Progenitor cell of endocrine pancreas (in vitro differentiated cells): ENCODE measurements at regions not wholly inside any gene's neighbourhood (a gene's known extent, or its start where the extent isn't known, plus 50 kb on each side); places are given as distances from the start of the nearest gene placed in this dataset.

Experiments
- DNase-seq: peaks from one replicate; pipeline ENCODE4 v3.0.0; 2021; ENCODE audit warnings: low spot score; ENCODE audit not compliant: unreplicated experiment
- H3K27ac Mint-ChIP-seq: 2 replicates; pipeline ENCODE4 v1.8.0; 2021; ENCODE audit warnings: mild to moderate bottlenecking, moderate library complexity, mixed read lengths
- H3K27me3 Mint-ChIP-seq: 2 replicates; pipeline ENCODE4 v1.8.0; 2021; ENCODE audit warnings: mixed read lengths
- H3K36me3 Mint-ChIP-seq: 2 replicates; pipeline ENCODE4 v1.8.0; 2022; ENCODE audit warnings: mixed read lengths; ENCODE audit not compliant: insufficient read depth
- H3K4me1 Mint-ChIP-seq: 2 replicates; pipeline ENCODE4 v1.8.0; 2021; ENCODE audit warnings: low read depth, mixed read lengths
- H3K4me3 Mint-ChIP-seq: 2 replicates; pipeline ENCODE4 v1.8.0; 2021; ENCODE audit warnings: low read depth, mild to moderate bottlenecking, moderate library complexity, mixed read lengths
- H3K9me3 Mint-ChIP-seq: 2 replicates; pipeline ENCODE4 v1.8.0; 2021; ENCODE audit warnings: low read depth, mixed read lengths
- TF ChIP-seq, protein P1 (sequence below): fragments of 200-600 bp; sonication (generic); IDR thresholded peaks from one replicate; pipeline ENCODE4 v1.5.0; 2021; ENCODE audit warnings: antibody characterized with exemption, mild to moderate bottlenecking; ENCODE audit not compliant: unreplicated experiment

- peaks cover 25% of the 10 kb centered on the region for H3K27me3 Mint-ChIP-seq
- no peaks in the 10 kb centered on the region for H3K36me3 Mint-ChIP-seq
- no peaks in the 10 kb centered on the region for H3K9me3 Mint-ChIP-seq
- DNase-seq = peak; percentile 64
- no peak overlapping the region for H3K4me3 Mint-ChIP-seq
- TF ChIP-seq, protein P1, sequence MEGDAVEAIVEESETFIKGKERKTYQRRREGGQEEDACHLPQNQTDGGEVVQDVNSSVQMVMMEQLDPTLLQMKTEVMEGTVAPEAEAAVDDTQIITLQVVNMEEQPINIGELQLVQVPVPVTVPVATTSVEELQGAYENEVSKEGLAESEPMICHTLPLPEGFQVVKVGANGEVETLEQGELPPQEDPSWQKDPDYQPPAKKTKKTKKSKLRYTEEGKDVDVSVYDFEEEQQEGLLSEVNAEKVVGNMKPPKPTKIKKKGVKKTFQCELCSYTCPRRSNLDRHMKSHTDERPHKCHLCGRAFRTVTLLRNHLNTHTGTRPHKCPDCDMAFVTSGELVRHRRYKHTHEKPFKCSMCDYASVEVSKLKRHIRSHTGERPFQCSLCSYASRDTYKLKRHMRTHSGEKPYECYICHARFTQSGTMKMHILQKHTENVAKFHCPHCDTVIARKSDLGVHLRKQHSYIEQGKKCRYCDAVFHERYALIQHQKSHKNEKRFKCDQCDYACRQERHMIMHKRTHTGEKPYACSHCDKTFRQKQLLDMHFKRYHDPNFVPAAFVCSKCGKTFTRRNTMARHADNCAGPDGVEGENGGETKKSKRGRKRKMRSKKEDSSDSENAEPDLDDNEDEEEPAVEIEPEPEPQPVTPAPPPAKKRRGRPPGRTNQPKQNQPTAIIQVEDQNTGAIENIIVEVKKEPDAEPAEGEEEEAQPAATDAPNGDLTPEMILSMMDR = no peak
- H3K27ac Mint-ChIP-seq = no peak overlapping the region
- peaks cover 2% of the 10 kb centered on the region for H3K4me1 Mint-ChIP-seq
Measured at GRCh38 chr5:141742866-141743851, 61.1 kb upstream of the ARAP3 start.

DNA sequence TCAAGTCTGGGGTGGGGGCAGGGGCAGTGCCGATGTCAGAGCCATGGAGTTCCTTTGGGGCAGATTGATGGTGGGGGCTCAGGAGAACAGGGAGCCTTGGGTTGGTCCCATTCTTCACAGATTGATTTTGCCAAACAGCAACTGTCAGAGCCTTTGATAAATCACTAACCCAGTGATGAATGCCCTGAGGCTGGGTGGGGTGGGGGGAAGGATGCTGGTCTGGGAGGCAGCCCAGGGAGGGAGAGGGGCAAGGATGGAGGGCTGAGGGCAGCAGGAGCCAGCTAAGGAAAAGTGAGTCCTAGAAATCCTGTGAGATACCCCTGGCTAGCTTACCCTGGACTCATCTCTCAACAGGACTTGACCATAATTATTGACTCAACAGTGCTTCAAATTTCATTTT is 60.1 kb upstream of the ARAP3 start:
- Mint-ChIP-seq H3K36me3 (no peaks in the 10 kb centered on the region), H3K9me3 (no peaks in the 10 kb centered on the region), H3K4me1 (peaks cover 2% of the 10 kb centered on the region), H3K27me3 (peaks cover 22% of the 10 kb centered on the region), H3K4me3 (no peak overlapping the region), H3K27ac (no peak overlapping the region)
- TF ChIP-seq, protein P1 = no peak
- no peak for DNase-seq

- Mint-ChIP-seq H3K27ac (no peak overlapping the region), H3K27me3 (peaks cover 22% of the 10 kb centered on the region), H3K9me3 (no peaks in the 10 kb centered on the region), H3K4me3 (no peak overlapping the region), H3K4me1 (peaks cover 4% of the 10 kb centered on the region), H3K36me3 (no peaks in the 10 kb centered on the region)
- TF ChIP-seq, protein P1 = no peak
- no peak for DNase-seq
Measured at GRCh38 chr5:141740885-141741284, 58.9 kb upstream of the ARAP3 start.

DNA sequence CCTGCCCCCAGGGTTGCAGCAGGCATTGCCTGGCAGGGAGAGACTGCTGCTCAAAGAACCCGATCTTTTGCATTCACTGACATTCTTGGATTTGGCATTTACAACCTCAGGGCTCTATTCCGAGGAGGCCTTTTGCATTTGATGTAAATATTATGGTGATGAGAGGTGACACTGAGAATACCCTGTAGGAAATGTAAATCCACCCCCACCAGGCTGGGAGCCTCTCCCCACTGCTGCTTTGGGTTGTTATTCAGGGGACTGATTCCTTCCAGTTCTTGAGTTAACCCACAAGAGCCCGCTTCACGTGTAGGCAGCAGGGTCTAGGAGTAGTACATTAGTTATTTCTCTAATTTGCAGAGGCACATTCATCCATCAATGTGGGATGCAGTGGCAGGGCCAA is 55.5 kb upstream of the ARAP3 start:
- Mint-ChIP-seq H3K27me3 (peaks cover 4% of the 10 kb centered on the region), H3K9me3 (no peaks in the 10 kb centered on the region), H3K4me1 (peaks cover 4% of the 10 kb centered on the region), H3K4me3 (no peak overlapping the region), H3K27ac (no peak overlapping the region), H3K36me3 (no peaks in the 10 kb centered on the region)
- TF ChIP-seq, protein P1 = no peak
- DNase-seq = no peak

GRCh38 chr5:141735823-141736222 is 53.8 kb upstream of the ARAP3 start:
- Mint-ChIP-seq H3K27ac (no peak overlapping the region), H3K36me3 (no peaks in the 10 kb centered on the region), H3K9me3 (no peaks in the 10 kb centered on the region), H3K4me1 (peaks cover 4% of the 10 kb centered on the region), H3K4me3 (no peak overlapping the region), H3K27me3 (peaks cover 11% of the 10 kb centered on the region)
- TF ChIP-seq, protein P1 = no peak
- DNase-seq = no peak
